HEK293T (cell line): ENCODE measurements at regions not wholly inside any gene's neighbourhood (a gene's known extent, or its start where the extent isn't known, plus 50 kb on each side); places are given as distances from the start of the nearest gene placed in this dataset.

ENCODE experiments used
- ARNT ChIP-seq: fragments of 450-650 bp; IDR thresholded peaks from 2 replicates; pipeline ENCODE4 v1.6.1; 2017; ENCODE audit warnings: mild to moderate bottlenecking
- BHLHE40 ChIP-seq: fragments of 450-650 bp; IDR thresholded peaks from 2 replicates; pipeline ENCODE4 v1.6.1; 2016; ENCODE audit warnings: mild to moderate bottlenecking, moderate library complexity, borderline replicate concordance
- CTBP1 ChIP-seq: fragments of 450-650 bp; IDR thresholded peaks from 2 replicates; pipeline ENCODE4 v1.6.1; 2016; ENCODE audit warnings: borderline replicate concordance
- ELF4 ChIP-seq: fragments of 450-650 bp; IDR thresholded peaks from 2 replicates; pipeline ENCODE4 v1.6.1; 2017; ENCODE audit warnings: antibody characterized with exemption
- FOXA1 ChIP-seq: fragments of 450-650 bp; IDR thresholded peaks from 2 replicates; pipeline ENCODE4 v1.6.1; 2016; ENCODE audit warnings: mild to moderate bottlenecking
- FOXM1 ChIP-seq: fragments of 450-650 bp; IDR thresholded peaks from 2 replicates; pipeline ENCODE4 v1.6.1; 2017; ENCODE audit warnings: mild to moderate bottlenecking, borderline replicate concordance
- HDGF ChIP-seq: fragments of 450-650 bp; IDR thresholded peaks from 2 replicates; pipeline ENCODE4 v1.6.1; 2017; ENCODE audit warnings: antibody characterized with exemption, borderline replicate concordance
- L3MBTL2 ChIP-seq: fragments of 450-650 bp; conservative IDR thresholded peaks from 2 replicates; pipeline ENCODE4 v1.6.1; 2016; ENCODE audit warnings: mild to moderate bottlenecking
- NFRKB ChIP-seq: fragments of 450-650 bp; IDR thresholded peaks from 2 replicates; pipeline ENCODE4 v1.6.1; 2016; ENCODE audit warnings: mild to moderate bottlenecking, moderate library complexity
- SP1 ChIP-seq: fragments of 450-650 bp; IDR thresholded peaks from 2 replicates; pipeline ENCODE4 v1.6.1; 2017
- SUZ12 ChIP-seq: fragments of 450-650 bp; IDR thresholded peaks from 2 replicates; pipeline ENCODE4 v1.6.1; 2016; ENCODE audit warnings: mild to moderate bottlenecking
- TARDBP ChIP-seq: fragments of 450-650 bp; IDR thresholded peaks from 2 replicates; pipeline ENCODE4 v1.6.1; 2016
- ZNF384 ChIP-seq: fragments of 450-650 bp; IDR thresholded peaks from 2 replicates; pipeline ENCODE4 v1.6.1; 2016

GRCh38 chr7:83850941-83851340 is 202.0 kb upstream of the SEMA3E start:
- TF ChIP-seq ZNF384 = no peak
- no peak for TF ChIP-seq TARDBP
- TF ChIP-seq SP1 = no peak
- no peak for TF ChIP-seq ELF4
- TF ChIP-seq SUZ12 = no peak
- no peak for TF ChIP-seq L3MBTL2
- no peak for TF ChIP-seq FOXM1
- TF ChIP-seq NFRKB = no peak
- TF ChIP-seq CTBP1 = no peak
- no peak for TF ChIP-seq ARNT
- TF ChIP-seq BHLHE40 = no peak
- no peak for TF ChIP-seq HDGF
- no peak for TF ChIP-seq FOXA1
